H1 (cell line): ENCODE measurements at regions not wholly inside any gene's neighbourhood (a gene's known extent, or its start where the extent isn't known, plus 50 kb on each side); places are given as distances from the start of the nearest gene placed in this dataset.

Source experiments
- CTCF ChIA-PET: fragments of 300-600 bp; sonication (Branson Sonifier 250); formaldehyde crosslinking; loops from one replicate; lab custom pipeline; 2021; ENCODE audit not compliant: partially characterized antibody; lab: Charles Lee
- POLR2A ChIA-PET: fragments of 300-600 bp; sonication (Branson Sonifier 250); formaldehyde crosslinking; loops from one replicate; lab custom pipeline; 2021; ENCODE audit warnings: inconsistent platforms; ENCODE audit not compliant: partially characterized antibody; lab: Charles Lee
- DNase-seq, 2 experiments: peaks; one replicate each; pipeline versions ENCODE4 v3.0.0 to v3.0.0-alpha.2; 2010 to 2022; ENCODE audit warnings: low spot score in 2 of 2, low read depth in 1 of 2, mixed read lengths in 1 of 2
- FAIRE-seq: peaks from 2 replicates; lab custom pipeline; 2011; peaks lifted over from hg19 to GRCh38; lab: Jason Lieb, UNC
- H2AFZ ChIP-seq: 2 replicates; pipeline ENCODE4 v1.8.1; 2012; ENCODE audit warnings: low read length, inconsistent platforms
- H2AK5ac ChIP-seq: 2 replicates; pipeline ENCODE4 v1.6.1; 2013; ENCODE audit warnings: low read depth, low read length
- H2BK120ac ChIP-seq: replicated peaks from 2 replicates; pipeline ENCODE3; 2013; ENCODE audit warnings: low read depth, low read length, inconsistent platforms
- H2BK12ac ChIP-seq: 2 replicates; pipeline ENCODE4 v1.6.1; 2013; ENCODE audit warnings: low read depth, low read length
- H2BK15ac ChIP-seq: 2 replicates; pipeline ENCODE4 v1.6.1; 2013; ENCODE audit warnings: low read length
- H2BK20ac ChIP-seq: 2 replicates; pipeline ENCODE4 v1.6.1; 2013; ENCODE audit warnings: low read length
- H2BK5ac ChIP-seq: 2 replicates; pipeline ENCODE4 v1.6.1; 2013; ENCODE audit warnings: low read depth, low read length
- H3K14ac ChIP-seq: 2 replicates; pipeline ENCODE4 v1.6.1; 2013; ENCODE audit warnings: inconsistent platforms; ENCODE audit not compliant: insufficient read length
- H3K18ac ChIP-seq: 2 replicates; pipeline ENCODE4 v1.6.1; 2013; ENCODE audit warnings: low read length; ENCODE audit errors: extremely low read depth
- H3K23ac ChIP-seq: 2 replicates; pipeline ENCODE4 v1.6.1; 2013; ENCODE audit warnings: inconsistent platforms; ENCODE audit not compliant: insufficient read length
- H3K23me2 ChIP-seq: 2 replicates; pipeline ENCODE4 v1.6.1; 2013; ENCODE audit warnings: low read depth, low read length
- H3K27ac ChIP-seq: 2 replicates; pipeline ENCODE4 v1.6.1; 2011; ENCODE audit warnings: low read depth, low read length, inconsistent platforms
- H3K27me3 ChIP-seq, 4 experiments: replicated peaks in 1 of 4; 1 replicate in 1 of 4; 2 replicates in 3 of 4; pipeline versions ENCODE4 v1.6.1 to v1.8.1; 2011 to 2013; ENCODE audit warnings: low read length in 3 of 4, mild to moderate bottlenecking in 3 of 4, inconsistent platforms in 2 of 4, mixed read lengths in 2 of 4, moderate library complexity in 1 of 4; ENCODE audit not compliant: control insufficient read depth in 3 of 4, insufficient read depth in 3 of 4; ENCODE audit errors: extremely low read depth in 1 of 4
- H3K36me3 ChIP-seq, 4 experiments: 2 replicates each; pipeline versions ENCODE4 v1.6.1 to v1.8.1; 2011 to 2013; ENCODE audit warnings: mild to moderate bottlenecking in 4 of 4, low read length in 3 of 4, moderate library complexity in 2 of 4, control low read depth in 1 of 4, inconsistent platforms in 1 of 4; ENCODE audit not compliant: insufficient read depth in 4 of 4, control insufficient read depth in 2 of 4
- H3K4ac ChIP-seq: replicated peaks from 2 replicates; pipeline ENCODE3; 2013; ENCODE audit warnings: low read length, low read depth, mixed read lengths, inconsistent platforms; ENCODE audit not compliant: insufficient read length
- H3K4me1 ChIP-seq, 4 experiments: replicated peaks in 1 of 4; 1 replicate in 1 of 4; 2 replicates in 3 of 4; pipeline versions ENCODE4 v1.6.1 to v1.8.1; 2011 to 2013; ENCODE audit warnings: low read length in 3 of 4, inconsistent platforms in 2 of 4, mixed read lengths in 1 of 4; ENCODE audit not compliant: insufficient read depth in 4 of 4, control insufficient read depth in 3 of 4
- H3K4me2 ChIP-seq, 2 experiments: 2 replicates each; pipeline versions ENCODE4 v1.6.1 to v1.8.1; 2011 to 2013; ENCODE audit warnings: low read depth in 2 of 2, low read length in 2 of 2, control low read depth in 1 of 2, inconsistent platforms in 1 of 2, mild to moderate bottlenecking in 1 of 2; ENCODE audit not compliant: insufficient read depth in 1 of 2
- H3K4me3 ChIP-seq, 4 experiments: fragments of 200-600, 300-600 bp in 1 of 4; sonication (generic), shearing (Covaris generic), sonication (Bioruptor Twin) in 1 of 4; 2 replicates each; pipeline versions ENCODE4 v1.5.1 to v1.8.1; 2011 to 2016; ENCODE audit warnings: low read length in 4 of 4, low read depth in 3 of 4, control low read depth in 2 of 4, inconsistent platforms in 2 of 4, mild to moderate bottlenecking in 2 of 4, mixed read lengths in 1 of 4, moderate library complexity in 1 of 4; ENCODE audit not compliant: insufficient read depth in 2 of 4; ENCODE audit errors: extremely low read depth in 1 of 4
- H3K56ac ChIP-seq: replicated peaks from 2 replicates; pipeline ENCODE3; 2013; ENCODE audit warnings: low read depth, mild to moderate bottlenecking, mixed read lengths, low read length, inconsistent platforms; ENCODE audit not compliant: insufficient read length
- H3K79me1 ChIP-seq: 2 replicates; pipeline ENCODE4 v1.6.1; 2013; ENCODE audit warnings: low read depth, low read length, control low read depth
- H3K79me2 ChIP-seq, 2 experiments: 2 replicates each; pipeline versions ENCODE4 v1.6.1 to v1.8.1; 2012 to 2013; ENCODE audit warnings: low read length in 2 of 2, mild to moderate bottlenecking in 2 of 2, inconsistent platforms in 1 of 2; ENCODE audit not compliant: insufficient read depth in 2 of 2, control insufficient read depth in 1 of 2
- H3K9ac ChIP-seq, 4 experiments: replicated peaks in 1 of 4; 1 replicate in 1 of 4; 2 replicates in 3 of 4; pipeline versions ENCODE4 v1.6.1 to v1.8.1; 2011 to 2013; ENCODE audit warnings: low read depth in 3 of 4, low read length in 3 of 4, control low read depth in 2 of 4, mild to moderate bottlenecking in 2 of 4, moderate library complexity in 2 of 4, inconsistent platforms in 1 of 4; ENCODE audit errors: extremely low read depth in 1 of 4
- H3K9me3 ChIP-seq, 2 experiments: 2 replicates each; pipeline versions ENCODE4 v1.6.1 to v1.8.1; 2012 to 2013; ENCODE audit warnings: mild to moderate bottlenecking in 2 of 2, moderate library complexity in 2 of 2, control low read depth in 1 of 2, inconsistent platforms in 1 of 2, low read depth in 1 of 2, low read length in 1 of 2, mixed read lengths in 1 of 2; ENCODE audit not compliant: insufficient read depth in 2 of 2
- H4K20me1 ChIP-seq, 2 experiments: replicated peaks in 1 of 2; 2 replicates each; pipeline versions ENCODE3 to v1.8.1; 2011 to 2013; ENCODE audit warnings: inconsistent platforms in 2 of 2, low read length in 2 of 2, mild to moderate bottlenecking in 1 of 2; ENCODE audit not compliant: insufficient read depth in 2 of 2, control insufficient read depth in 1 of 2
- H4K5ac ChIP-seq: 2 replicates; pipeline ENCODE4 v1.6.1; 2013; ENCODE audit warnings: low read length, low read depth, mixed read lengths, inconsistent platforms; ENCODE audit not compliant: insufficient read length
- H4K8ac ChIP-seq: 2 replicates; pipeline ENCODE4 v1.8.0; 2013; ENCODE audit warnings: mild to moderate bottlenecking, moderate library complexity, low read length, inconsistent platforms; ENCODE audit not compliant: insufficient read depth; ENCODE audit errors: extremely low read depth
- H4K91ac ChIP-seq: replicated peaks from 2 replicates; pipeline ENCODE3; 2013; ENCODE audit warnings: low read length, mixed read lengths, inconsistent platforms; ENCODE audit not compliant: insufficient read length
- ATF2 ChIP-seq: IDR thresholded peaks from 2 replicates; pipeline ENCODE4 v1.6.1; 2012; ENCODE audit warnings: low read length, inconsistent platforms
- ATF3 ChIP-seq: IDR thresholded peaks from 2 replicates; pipeline ENCODE4 v1.6.1; 2011; ENCODE audit warnings: low read depth, mild to moderate bottlenecking, low read length; ENCODE audit not compliant: insufficient read depth
- CTBP2 ChIP-seq: IDR thresholded peaks from 2 replicates; pipeline ENCODE4 v1.7.0; 2011; ENCODE audit warnings: borderline replicate concordance, mild to moderate bottlenecking, moderate library complexity, mixed read lengths, low read length; ENCODE audit not compliant: insufficient read depth, insufficient read length
- EZH2 ChIP-seq: fragments of 200-600 bp; sonication (generic); IDR thresholded peaks from 2 replicates; pipeline ENCODE4 v1.7.1; 2012; ENCODE audit warnings: low read depth, mild to moderate bottlenecking, moderate library complexity, low read length, inconsistent platforms; ENCODE audit not compliant: severe bottlenecking
- GABPA ChIP-seq: IDR thresholded peaks from 2 replicates; pipeline ENCODE4 v1.6.1; 2011; ENCODE audit warnings: mild to moderate bottlenecking, low read length, moderate library complexity, borderline replicate concordance; ENCODE audit not compliant: insufficient read depth
- GTF2F1 ChIP-seq: IDR thresholded peaks from 2 replicates; pipeline ENCODE4 v1.6.1; 2012; ENCODE audit warnings: low read depth, low read length, improper control_type of control experiment, borderline replicate concordance
- HDAC6 ChIP-seq: IDR thresholded peaks from one replicate; pipeline ENCODE4 v1.7.1; 2012; ENCODE audit warnings: low read depth, mild to moderate bottlenecking, inconsistent platforms, low read length, moderate library complexity
- NRF1 ChIP-seq: IDR thresholded peaks from 2 replicates; pipeline ENCODE4 v1.6.1; 2011; ENCODE audit warnings: mild to moderate bottlenecking, low read depth, low read length, improper control_type of control experiment
- RXRA ChIP-seq: IDR thresholded peaks from 2 replicates; pipeline ENCODE4 v1.6.1; 2011; ENCODE audit warnings: low read depth, mild to moderate bottlenecking, low read length, moderate library complexity; ENCODE audit not compliant: insufficient read depth
- SIX5 ChIP-seq: IDR thresholded peaks from 2 replicates; pipeline ENCODE4 v1.6.1; 2011; ENCODE audit warnings: mild to moderate bottlenecking, low read depth, low read length
- SP1 ChIP-seq: IDR thresholded peaks from 2 replicates; pipeline ENCODE4 v1.6.1; 2011; ENCODE audit warnings: low read depth, low read length
- WGBS, 2 experiments: shearing (Covaris generic) in 1 of 2; methylation state at CpG; one replicate each; pipeline versions ENCODE4 v1.1.6 to v1.1.7; 2013 to 2015; ENCODE audit warnings: low lambda C conversion rate in 2 of 2, mixed read lengths in 2 of 2, inconsistent platforms in 1 of 2, low coverage in 1 of 2, missing lambda C conversion rate in 1 of 2; ENCODE audit not compliant: insufficient replicate concordance in 2 of 2, insufficient coverage in 1 of 2, insufficient read length in 1 of 2; ENCODE audit errors: extremely low coverage in 1 of 2, missing lambda C conversion rate in 1 of 2; 5-methylcytosine and 5-hydroxymethylcytosine counted together

- FAIRE-seq (no peak), DNase-seq (no peak)
- Histone ChIP-seq H2AFZ (no peak overlapping the region), H3K4me2 (no peak overlapping the region), H3K79me2 (no peaks in the 10 kb centered on the region), H3K56ac (no peak overlapping the region), H3K4me1 (no peaks in the 10 kb centered on the region), H3K23me2 (no peaks in the 10 kb centered on the region), H2BK120ac (no peak overlapping the region), H3K18ac (no peak overlapping the region), H4K91ac (no peak overlapping the region), H3K79me1 (no peaks in the 10 kb centered on the region), H3K4me3 (no peak overlapping the region), H2BK5ac (no peak overlapping the region), H3K27ac (no peak overlapping the region), H2BK12ac (no peak overlapping the region), H4K20me1 (no peaks in the 10 kb centered on the region), H3K27me3 (no peaks in the 10 kb centered on the region), H4K8ac (no peak overlapping the region), H3K36me3 (no peaks in the 10 kb centered on the region), H2BK20ac (no peak overlapping the region), H3K9me3 (peaks cover 54 to 58% of the 10 kb centered on the region in 2 experiments), H3K9ac (no peak overlapping the region), H4K5ac (no peak overlapping the region), H3K4ac (no peak overlapping the region), H3K14ac (no peak overlapping the region), H2BK15ac (no peak overlapping the region), H2AK5ac (no peak overlapping the region), H3K23ac (no peak overlapping the region)
- ChIA-PET POLR2A (no interaction called here), CTCF (no interaction called here)
- WGBS, 2 experiments: 89% methylated on average over 4 of the region's 4 CpGs; no CpG with 5 or more reads in 1 of the 2 experiments
- no peak for TF ChIP-seq EZH2
- no peak for TF ChIP-seq GTF2F1
- no peak for TF ChIP-seq RXRA
- TF ChIP-seq HDAC6: no peak
- TF ChIP-seq CTBP2: no peak
- no peak for TF ChIP-seq GABPA
- no peak for TF ChIP-seq SIX5
- TF ChIP-seq SP1: no peak
- no peak for TF ChIP-seq ATF2
- TF ChIP-seq NRF1: no peak
- no peak for TF ChIP-seq ATF3
These were observed 76.0 kb downstream of the CBLN2 start for GRCh38 chr18:72468021-72468710.
